Activated CD4-positive, alpha-beta T cell treated with anti-CD3 and anti-CD28 coated beads for 36 hours (primary cell): ENCODE measurements at regions not wholly inside any gene's neighbourhood (a gene's known extent, or its start where the extent isn't known, plus 50 kb on each side); places are given as distances from the start of the nearest gene placed in this dataset.

Experiments
- ATAC-seq: fragments of 200-7000 bp; cut with Tn5 transposase; one replicate; pipeline ENCODE4 v1.10.0; 2021; ENCODE audit warnings: mild to moderate bottlenecking, moderate library complexity
- CTCF ChIA-PET: fragments of 350-600 bp; sonication (Branson Sonifier 250); formaldehyde crosslinking; loops from one replicate; lab custom pipeline; 2021; ENCODE audit warnings: antibody characterized with exemption; lab: Charles Lee
- POLR2A ChIA-PET: fragments of 350-600 bp; sonication (Branson Sonifier 250); formaldehyde crosslinking; loops from one replicate; lab custom pipeline; 2021; ENCODE audit warnings: antibody characterized with exemption, inconsistent platforms; lab: Charles Lee
- DNase-seq: peaks from one replicate; pipeline ENCODE4 v3.0.0-alpha.2; 2020
- H3K27ac Mint-ChIP-seq: one replicate; pipeline ENCODE4 v1.8.0; 2021; ENCODE audit warnings: mixed read lengths
- H3K27me3 Mint-ChIP-seq: one replicate; pipeline ENCODE4 v1.8.0; 2021; ENCODE audit warnings: mixed read lengths
- H3K36me3 Mint-ChIP-seq: one replicate; pipeline ENCODE4 v1.8.0; 2021; ENCODE audit warnings: low read depth, mixed read lengths
- H3K4me1 Mint-ChIP-seq: one replicate; pipeline ENCODE4 v1.8.0; 2021; ENCODE audit warnings: mixed read lengths
- H3K4me3 Mint-ChIP-seq: one replicate; pipeline ENCODE4 v1.8.0; 2021; ENCODE audit warnings: mild to moderate bottlenecking, moderate library complexity, mixed read lengths
- H3K9me3 Mint-ChIP-seq: one replicate; pipeline ENCODE4 v1.8.0; 2021; ENCODE audit warnings: low read depth, mixed read lengths
- intact Hi-C, 2 experiments: fragments of 100-400 bp; cut with DNase I in 1 of 2; cut with micrococcal nuclease in 1 of 2; formaldehyde crosslinking; loops; one replicate each; pipeline versions ENCODE4 v1.14.2 to v1.15.1; 2022 to 2024; cut with DNase I, micrococcal nuclease

GRCh38 chr14:101490771-101491170 is 70.5 kb upstream of the DIO3 start:
- DNase-seq: no peak
- Mint-ChIP-seq H3K4me1 (no peaks in the 10 kb centered on the region), H3K9me3 (peaks cover 5% of the 10 kb centered on the region), H3K4me3 (no peak overlapping the region), H3K36me3 (peaks cover 1% of the 10 kb centered on the region), H3K27ac (no peak overlapping the region), H3K27me3 (peaks cover 22% of the 10 kb centered on the region)
- intact Hi-C loops: no loop called here
- CTCF ChIA-PET: no interaction called here
- ATAC-seq: no peak
- POLR2A ChIA-PET: no interaction called here

GRCh38 chr14:101491841-101492240 is 69.5 kb upstream of the DIO3 start:
- H3K36me3 Mint-ChIP-seq: peaks cover 1% of the 10 kb centered on the region
- ATAC-seq: no peak
- POLR2A ChIA-PET: no interaction called here
- no peaks in the 10 kb centered on the region for H3K4me1 Mint-ChIP-seq
- CTCF ChIA-PET: no interaction called here
- H3K27me3 Mint-ChIP-seq: peaks cover 22% of the 10 kb centered on the region
- H3K9me3 Mint-ChIP-seq: peaks cover 2% of the 10 kb centered on the region
- H3K4me3 Mint-ChIP-seq: no peak overlapping the region
- intact Hi-C loops: no loop called here
- H3K27ac Mint-ChIP-seq: no peak overlapping the region
- no peak for DNase-seq

GRCh38 chr14:101492716-101493115 is 68.6 kb upstream of the DIO3 start:
- ChIA-PET CTCF (interaction anchor here (0.6 kb wide), 1 partner anchor 726 kb away, joined by 3 read pairs; no protein-coding TSS in a partner anchor), POLR2A (no interaction called here)
- no peaks in the 10 kb centered on the region for H3K9me3 Mint-ChIP-seq
- H3K27me3 Mint-ChIP-seq: peaks cover 26% of the 10 kb centered on the region
- no peak overlapping the region for H3K4me3 Mint-ChIP-seq
- H3K36me3 Mint-ChIP-seq: peaks cover 1% of the 10 kb centered on the region
- ATAC-seq (no peak), DNase-seq (no peak)
- H3K27ac Mint-ChIP-seq: no peak overlapping the region
- intact Hi-C loops: no loop called here
- no peaks in the 10 kb centered on the region for H3K4me1 Mint-ChIP-seq

- Mint-ChIP-seq H3K36me3 (peaks cover 1% of the 10 kb centered on the region), H3K9me3 (no peaks in the 10 kb centered on the region), H3K27ac (no peak overlapping the region), H3K4me1 (no peaks in the 10 kb centered on the region), H3K27me3 (peaks cover 25% of the 10 kb centered on the region), H3K4me3 (no peak overlapping the region)
- intact Hi-C loops: no loop called here
- POLR2A ChIA-PET: no interaction called here
- ATAC-seq (no peak), DNase-seq (no peak)
- CTCF ChIA-PET: no interaction called here
Measured at GRCh38 chr14:101494826-101495225, 66.5 kb upstream of the DIO3 start.

GRCh38 chr14:101495284-101495683 is 66.0 kb upstream of the DIO3 start:
- POLR2A ChIA-PET: no interaction called here
- no peaks in the 10 kb centered on the region for H3K9me3 Mint-ChIP-seq
- intact Hi-C loops: no loop called here
- H3K36me3 Mint-ChIP-seq: peaks cover 1% of the 10 kb centered on the region
- peaks cover 23% of the 10 kb centered on the region for H3K27me3 Mint-ChIP-seq
- CTCF ChIA-PET: no interaction called here
- DNase-seq (no peak), ATAC-seq (no peak)
- H3K4me3 Mint-ChIP-seq: no peak overlapping the region
- H3K27ac Mint-ChIP-seq: no peak overlapping the region
- H3K4me1 Mint-ChIP-seq: no peaks in the 10 kb centered on the region

GRCh38 chr14:101495827-101496775 is 65.2 kb upstream of the DIO3 start:
- ChIA-PET CTCF (no interaction called here), POLR2A (no interaction called here)
- Mint-ChIP-seq H3K9me3 (no peaks in the 10 kb centered on the region), H3K27ac (no peak overlapping the region), H3K4me1 (no peaks in the 10 kb centered on the region), H3K4me3 (no peak overlapping the region), H3K27me3 (peaks cover 19% of the 10 kb centered on the region), H3K36me3 (peaks cover 1% of the 10 kb centered on the region)
- ATAC-seq (no peak), DNase-seq (no peak)
- intact Hi-C loops: no loop called here

- Mint-ChIP-seq H3K27ac (no peak overlapping the region), H3K27me3 (peaks cover 13% of the 10 kb centered on the region), H3K36me3 (peaks cover 1% of the 10 kb centered on the region), H3K4me3 (no peak overlapping the region), H3K9me3 (no peaks in the 10 kb centered on the region), H3K4me1 (no peaks in the 10 kb centered on the region)
- CTCF ChIA-PET: interaction anchor here (0.6 kb wide), 1 partner anchor 668 kb away, joined by 3 read pairs; no protein-coding TSS in a partner anchor
- ATAC-seq (no peak), DNase-seq (no peak)
- intact Hi-C loops: no loop called here
- POLR2A ChIA-PET: no interaction called here
Measured at GRCh38 chr14:101496776-101497683, 64.3 kb upstream of the DIO3 start.

GRCh38 chr14:101497684-101498525 is 63.4 kb upstream of the DIO3 start:
- ChIA-PET CTCF (interaction anchor here (0.6 kb wide), 1 partner anchor 669 kb away, joined by 3 read pairs; no protein-coding TSS in a partner anchor), POLR2A (no interaction called here)

GRCh38 chr14:101498526-101498860 is 62.8 kb upstream of the DIO3 start:
- intact Hi-C loops: no loop called here
- no peaks in the 10 kb centered on the region for H3K4me1 Mint-ChIP-seq
- no peaks in the 10 kb centered on the region for H3K9me3 Mint-ChIP-seq
- DNase-seq (no peak), ATAC-seq (no peak)
- CTCF ChIA-PET: no interaction called here
- peaks cover 13% of the 10 kb centered on the region for H3K27me3 Mint-ChIP-seq
- peaks cover 1% of the 10 kb centered on the region for H3K36me3 Mint-ChIP-seq
- no peak overlapping the region for H3K27ac Mint-ChIP-seq
- POLR2A ChIA-PET: no interaction called here
- H3K4me3 Mint-ChIP-seq: no peak overlapping the region

More at GRCh38 chr14:101497684-101498525, 63.4 kb upstream of the DIO3 start:
- Mint-ChIP-seq H3K27ac (no peak overlapping the region), H3K4me1 (no peaks in the 10 kb centered on the region), H3K9me3 (no peaks in the 10 kb centered on the region), H3K36me3 (peaks cover 1% of the 10 kb centered on the region), H3K27me3 (peaks cover 13% of the 10 kb centered on the region), H3K4me3 (no peak overlapping the region)
- ATAC-seq (no peak), DNase-seq (no peak)
- intact Hi-C loops: no loop called here

- Mint-ChIP-seq H3K9me3 (no peaks in the 10 kb centered on the region), H3K36me3 (no peaks in the 10 kb centered on the region), H3K4me3 (no peak overlapping the region), H3K4me1 (no peaks in the 10 kb centered on the region), H3K27ac (no peak overlapping the region), H3K27me3 (peaks cover 11% of the 10 kb centered on the region)
- POLR2A ChIA-PET: no interaction called here
- ATAC-seq (no peak), DNase-seq (no peak)
- CTCF ChIA-PET: no interaction called here
- intact Hi-C loops: no loop called here
Measured at GRCh38 chr14:101499080-101499479, 62.2 kb upstream of the DIO3 start.

GRCh38 chr14:101499513-101499912 is 61.8 kb upstream of the DIO3 start:
- POLR2A ChIA-PET: no interaction called here
- Mint-ChIP-seq H3K4me3 (no peak overlapping the region), H3K4me1 (no peaks in the 10 kb centered on the region), H3K9me3 (no peaks in the 10 kb centered on the region), H3K27me3 (peaks cover 11% of the 10 kb centered on the region), H3K27ac (no peak overlapping the region), H3K36me3 (no peaks in the 10 kb centered on the region)
- intact Hi-C loops: no loop called here
- CTCF ChIA-PET: no interaction called here
- DNase-seq (no peak), ATAC-seq (no peak)
